ENCODE measurements at regions not wholly inside any gene's neighbourhood (a gene's known extent, or its start where the extent isn't known, plus 50 kb on each side); places are given as distances from the start of the nearest gene placed in this dataset.

DNA sequence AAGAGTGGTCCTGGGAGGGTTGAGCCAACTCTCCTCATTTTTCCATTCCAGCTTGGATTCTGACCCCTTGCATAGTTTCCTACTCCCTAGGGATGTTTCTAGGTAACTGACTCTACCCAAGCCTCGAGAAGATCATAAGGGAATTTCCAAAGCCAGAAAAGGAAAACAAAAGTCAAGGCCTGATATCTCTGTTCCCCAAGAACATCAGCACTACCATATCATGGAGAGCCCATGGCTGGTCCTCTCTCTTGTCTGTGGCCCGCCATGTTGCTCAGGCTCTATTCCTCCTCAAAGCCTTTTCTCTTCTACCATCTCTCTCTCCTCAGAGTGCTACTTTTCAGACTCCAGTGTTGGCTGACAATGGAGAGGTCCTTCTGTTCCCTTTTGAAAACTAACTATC, 99.6 kb upstream of the KLF7 start:
- DNase-seq (no peak), ATAC-seq (ENCODE audit: low read depth in 2 of 2) (no peak)
- H3K4me3 Mint-ChIP-seq, result no peak overlapping the region
- no peaks in the 10 kb centered on the region for H3K4me1 ChIP-seq (ENCODE audit: control insufficient read depth, insufficient read depth, low read length, poor library complexity, severe bottlenecking)
- H3K4me3 ChIP-seq (ENCODE audit: low read depth, low read length), result no peak overlapping the region
- no peaks in the 10 kb centered on the region for H3K4me1 Mint-ChIP-seq
- no peaks in the 10 kb centered on the region for H3K27me3 ChIP-seq (ENCODE audit: control insufficient read depth, insufficient read depth, low read length)
- no peaks in the 10 kb centered on the region for H3K36me3 Mint-ChIP-seq
- H3K27ac ChIP-seq (ENCODE audit: insufficient read depth, low read length, poor library complexity, severe bottlenecking), result no peak overlapping the region
- peaks cover 0 to 9% (median 0%) of the 10 kb centered on the region in 7 donors for H3K9me3 Mint-ChIP-seq
- H3K27ac Mint-ChIP-seq, result no peak overlapping the region
- H3K36me3 ChIP-seq (ENCODE audit: control insufficient read depth, insufficient read depth, low read length), result no peaks in the 10 kb centered on the region
- no peaks in the 10 kb centered on the region for H3K9me3 ChIP-seq (ENCODE audit: control insufficient read depth in 2 of 2, low read length in 2 of 2)
- H3K27me3 Mint-ChIP-seq, result no peaks in the 10 kb centered on the region

DNA sequence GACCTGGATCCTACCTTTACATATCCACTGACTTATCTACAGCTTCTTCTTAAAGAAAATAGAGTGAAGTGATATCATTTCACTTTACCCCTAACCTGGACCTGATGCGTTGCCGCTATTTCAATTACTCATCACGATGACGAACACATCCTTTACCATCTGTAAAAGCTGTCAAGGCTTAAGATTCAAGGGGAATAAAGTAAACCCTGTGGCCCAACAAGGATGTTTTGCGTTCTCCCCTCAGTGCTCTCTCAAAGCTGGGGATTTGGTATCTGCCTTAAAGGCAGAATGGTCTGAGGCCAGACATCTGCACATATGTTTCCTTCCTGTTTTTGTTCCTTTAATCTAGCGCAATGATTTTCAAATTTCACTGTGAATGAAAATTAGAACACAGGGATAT, 100.1 kb upstream of the KLF7 start:
- no peak overlapping the region for H3K4me3 ChIP-seq (ENCODE audit: low read depth, low read length)
- Mint-ChIP-seq H3K4me1 (no peaks in the 10 kb centered on the region), H3K9me3 (peaks cover 0 to 9% (median 0%) of the 10 kb centered on the region in 7 donors), H3K27me3 (no peaks in the 10 kb centered on the region), H3K36me3 (no peaks in the 10 kb centered on the region), H3K27ac (no peak overlapping the region), H3K4me3 (no peak overlapping the region)
- no peaks in the 10 kb centered on the region for H3K27me3 ChIP-seq (ENCODE audit: control insufficient read depth, insufficient read depth, low read length)
- no peaks in the 10 kb centered on the region for H3K9me3 ChIP-seq (ENCODE audit: control insufficient read depth in 2 of 2, low read length in 2 of 2)
- ATAC-seq (ENCODE audit: low read depth in 2 of 2) (no peak), DNase-seq (no peak)
- no peak overlapping the region for H3K27ac ChIP-seq (ENCODE audit: insufficient read depth, low read length, poor library complexity, severe bottlenecking)
- no peaks in the 10 kb centered on the region for H3K4me1 ChIP-seq (ENCODE audit: control insufficient read depth, insufficient read depth, low read length, poor library complexity, severe bottlenecking)
- no peaks in the 10 kb centered on the region for H3K36me3 ChIP-seq (ENCODE audit: control insufficient read depth, insufficient read depth, low read length)

DNA sequence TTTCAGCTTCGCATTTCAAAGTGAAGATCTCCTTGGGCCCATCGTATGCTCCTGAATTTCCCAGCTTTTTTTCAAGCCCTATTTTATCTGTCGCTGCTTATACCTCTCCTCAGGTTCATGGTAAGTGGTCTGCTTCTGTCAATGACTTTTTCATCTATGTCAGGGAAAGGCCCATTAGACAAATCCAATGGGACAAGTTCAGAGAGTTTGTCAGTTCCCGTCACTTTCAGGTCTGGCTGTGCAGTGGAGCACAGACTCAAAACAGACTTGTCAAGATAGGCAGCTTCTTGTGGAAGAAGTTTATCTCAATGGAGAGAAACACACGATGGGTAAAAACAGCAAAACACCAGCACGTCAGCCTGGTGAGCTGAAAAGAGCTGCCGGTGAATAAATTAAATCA, 100.9 kb upstream of the KLF7 start:
- Mint-ChIP-seq H3K9me3 (peaks cover 0 to 9% (median 0%) of the 10 kb centered on the region in 7 donors), H3K27ac (no peak overlapping the region), H3K4me3 (no peak overlapping the region), H3K36me3 (no peaks in the 10 kb centered on the region), H3K4me1 (no peaks in the 10 kb centered on the region), H3K27me3 (no peaks in the 10 kb centered on the region)
- Histone ChIP-seq H3K9me3 (ENCODE audit: control insufficient read depth in 2 of 2, low read length in 2 of 2) (no peaks in the 10 kb centered on the region), H3K4me3 (ENCODE audit: low read depth, low read length) (no peak overlapping the region), H3K27ac (ENCODE audit: insufficient read depth, low read length, poor library complexity, severe bottlenecking) (no peak overlapping the region), H3K36me3 (ENCODE audit: control insufficient read depth, insufficient read depth, low read length) (no peaks in the 10 kb centered on the region), H3K4me1 (ENCODE audit: control insufficient read depth, insufficient read depth, low read length, poor library complexity, severe bottlenecking) (no peaks in the 10 kb centered on the region), H3K27me3 (ENCODE audit: control insufficient read depth, insufficient read depth, low read length) (no peaks in the 10 kb centered on the region)
- ATAC-seq (ENCODE audit: low read depth in 2 of 2) (no peak), DNase-seq (no peak)

DNA sequence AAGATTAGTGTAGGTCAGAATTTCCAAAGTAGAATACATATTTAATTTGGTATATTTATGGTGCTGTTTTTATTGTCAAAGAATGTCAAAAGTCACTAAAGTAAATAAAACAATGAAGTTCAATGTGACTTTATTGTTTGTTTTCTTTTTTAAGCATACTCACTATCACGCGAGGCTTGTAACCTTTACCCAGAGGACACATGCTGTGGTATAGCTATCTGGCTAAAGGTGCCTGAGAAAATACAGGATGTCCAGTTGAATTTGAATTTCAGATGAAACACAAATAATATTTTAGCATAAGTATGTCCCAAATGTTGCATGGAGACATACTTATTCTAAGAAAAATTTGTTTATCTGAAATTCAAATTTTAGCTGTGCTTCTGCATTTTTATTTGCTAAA, 103.3 kb upstream of the KLF7 start:
- H3K36me3 ChIP-seq (ENCODE audit: control insufficient read depth, insufficient read depth, low read length), result no peaks in the 10 kb centered on the region
- no peaks in the 10 kb centered on the region for H3K27me3 ChIP-seq (ENCODE audit: control insufficient read depth, insufficient read depth, low read length)
- no peak overlapping the region for H3K4me3 ChIP-seq (ENCODE audit: low read depth, low read length)
- DNase-seq, result no peak
- Mint-ChIP-seq H3K4me1 (no peaks in the 10 kb centered on the region), H3K36me3 (no peaks in the 10 kb centered on the region), H3K27ac (no peak overlapping the region), H3K9me3 (peaks cover 0 to 9% (median 0%) of the 10 kb centered on the region in 7 donors), H3K27me3 (no peaks in the 10 kb centered on the region), H3K4me3 (no peak overlapping the region)
- no peak overlapping the region for H3K27ac ChIP-seq (ENCODE audit: insufficient read depth, low read length, poor library complexity, severe bottlenecking)
- no peak for ATAC-seq (ENCODE audit: low read depth in 2 of 2)
- no peaks in the 10 kb centered on the region for H3K9me3 ChIP-seq (ENCODE audit: control insufficient read depth in 2 of 2, low read length in 2 of 2)
- no peaks in the 10 kb centered on the region for H3K4me1 ChIP-seq (ENCODE audit: control insufficient read depth, insufficient read depth, low read length, poor library complexity, severe bottlenecking)

DNA sequence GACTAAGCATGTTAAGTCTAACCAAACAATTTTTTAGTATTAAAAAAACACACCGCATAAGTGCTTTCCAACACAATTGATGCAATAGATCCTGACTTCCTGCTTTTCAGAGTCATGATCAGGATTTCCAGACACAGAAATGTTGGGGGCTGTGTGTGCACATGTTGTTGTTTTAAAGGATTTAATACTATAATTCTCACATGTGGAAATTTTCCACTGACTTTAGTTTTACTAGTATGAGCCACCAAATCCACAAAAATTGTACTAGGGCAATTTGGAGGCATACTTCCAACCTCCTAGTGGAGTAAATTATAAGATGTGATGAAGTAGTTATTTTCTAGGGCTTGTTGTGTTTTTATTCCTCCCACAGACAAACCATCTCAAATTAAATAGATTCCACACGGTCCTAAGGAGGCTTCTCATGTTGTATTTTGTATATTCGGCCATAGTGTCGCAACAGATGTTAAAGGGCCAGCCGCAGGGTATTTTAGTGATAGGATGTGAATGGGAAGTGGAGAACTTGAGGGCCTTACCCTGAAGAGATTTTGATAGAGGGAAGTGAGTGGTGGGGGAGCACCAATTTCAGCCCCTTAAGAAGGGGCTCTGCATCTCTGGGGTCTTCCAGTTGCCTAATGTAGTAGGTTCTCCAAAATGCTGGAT, 108.9 kb upstream of the KLF7 start:
- H3K36me3 Mint-ChIP-seq, result no peaks in the 10 kb centered on the region
- Histone ChIP-seq H3K36me3 (ENCODE audit: control insufficient read depth, insufficient read depth, low read length) (no peaks in the 10 kb centered on the region), H3K4me1 (ENCODE audit: control insufficient read depth, insufficient read depth, low read length, poor library complexity, severe bottlenecking) (no peaks in the 10 kb centered on the region), H3K9me3 (ENCODE audit: control insufficient read depth in 2 of 2, low read length in 2 of 2) (no peaks in the 10 kb centered on the region), H3K27me3 (ENCODE audit: control insufficient read depth, insufficient read depth, low read length) (no peaks in the 10 kb centered on the region), H3K27ac (ENCODE audit: insufficient read depth, low read length, poor library complexity, severe bottlenecking) (no peak overlapping the region), H3K4me3 (ENCODE audit: low read depth, low read length) (no peak overlapping the region)
- H3K27me3 Mint-ChIP-seq, result peaks cover 7% of the 10 kb centered on the region
- no peak overlapping the region for H3K4me3 Mint-ChIP-seq
- no peak overlapping the region for H3K27ac Mint-ChIP-seq
- no peaks in the 10 kb centered on the region for H3K4me1 Mint-ChIP-seq
- DNase-seq, result no peak
- no peak for ATAC-seq (ENCODE audit: low read depth in 2 of 2)
- peaks cover 0 to 3% (median 0%) of the 10 kb centered on the region in 7 donors for H3K9me3 Mint-ChIP-seq

DNA sequence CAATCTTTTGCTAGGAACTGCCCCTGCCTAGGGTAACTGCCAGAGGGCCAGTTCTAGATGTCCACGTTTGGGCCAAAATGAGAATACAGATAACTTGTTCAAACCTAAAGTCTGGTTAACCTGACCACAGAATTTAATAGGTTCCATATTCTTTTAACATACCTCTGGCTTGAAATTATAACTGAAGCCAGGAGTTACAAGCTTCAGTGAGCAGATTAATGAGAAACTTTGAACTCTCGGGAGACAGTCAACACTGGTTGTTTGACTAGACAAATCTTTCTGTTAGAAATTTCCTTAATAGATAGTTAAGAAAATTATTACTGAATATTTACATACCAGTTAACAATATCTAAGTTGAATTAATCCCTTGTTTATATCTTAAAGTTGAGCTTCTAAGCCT, 110.0 kb upstream of the KLF7 start:
- H3K27ac ChIP-seq (ENCODE audit: insufficient read depth, low read length, poor library complexity, severe bottlenecking), result no peak overlapping the region
- no peak overlapping the region for H3K4me3 ChIP-seq (ENCODE audit: low read depth, low read length)
- Mint-ChIP-seq H3K4me3 (no peak overlapping the region), H3K27me3 (peaks cover 12% of the 10 kb centered on the region), H3K36me3 (no peaks in the 10 kb centered on the region), H3K9me3 (peaks cover 0 to 3% (median 0%) of the 10 kb centered on the region in 7 donors), H3K27ac (no peak overlapping the region), H3K4me1 (no peaks in the 10 kb centered on the region)
- H3K4me1 ChIP-seq (ENCODE audit: control insufficient read depth, insufficient read depth, low read length, poor library complexity, severe bottlenecking), result no peaks in the 10 kb centered on the region
- H3K9me3 ChIP-seq (ENCODE audit: control insufficient read depth in 2 of 2, low read length in 2 of 2), result no peaks in the 10 kb centered on the region
- ATAC-seq (ENCODE audit: low read depth in 2 of 2), result no peak
- no peak for DNase-seq
- H3K27me3 ChIP-seq (ENCODE audit: control insufficient read depth, insufficient read depth, low read length), result no peaks in the 10 kb centered on the region
- H3K36me3 ChIP-seq (ENCODE audit: control insufficient read depth, insufficient read depth, low read length), result no peaks in the 10 kb centered on the region

DNA sequence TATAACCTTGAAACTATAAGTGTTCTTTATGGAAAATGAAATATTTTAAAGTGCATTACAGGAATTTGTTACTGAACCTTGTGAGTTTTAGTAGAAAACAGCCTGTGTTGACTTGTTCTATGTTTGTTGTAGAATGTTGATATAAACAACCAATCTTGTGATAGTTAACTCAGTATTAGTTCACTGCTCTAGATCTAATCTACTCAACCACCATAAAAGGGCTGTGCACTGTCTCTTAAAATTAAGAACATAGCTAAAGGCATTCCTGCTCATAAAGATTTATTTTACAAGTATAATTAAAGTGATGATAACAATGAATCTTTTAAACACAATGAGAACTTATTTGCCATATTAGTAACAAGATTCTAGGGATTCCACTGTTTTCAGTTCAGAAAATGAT, 110.5 kb upstream of the KLF7 start:
- ATAC-seq (ENCODE audit: low read depth in 2 of 2), result no peak

DNA sequence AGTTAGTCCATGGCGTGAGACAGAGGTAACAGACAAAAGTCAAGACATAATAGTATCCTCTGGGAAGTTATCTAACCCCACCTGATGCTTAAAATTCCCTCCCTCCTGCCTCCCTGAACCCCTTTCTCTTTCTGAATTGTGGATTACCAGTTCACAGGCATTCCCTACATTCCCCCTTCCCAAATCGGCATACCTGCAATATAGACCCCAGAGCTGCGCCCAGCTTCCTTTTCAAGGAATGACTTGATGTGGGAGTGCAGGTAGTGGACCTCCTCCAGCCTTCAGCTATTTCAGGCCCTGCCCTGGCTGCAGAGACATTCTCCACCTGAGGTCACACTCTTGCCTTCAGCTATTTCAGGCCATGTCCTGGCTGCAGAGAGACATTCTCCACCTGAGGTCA, 111.1 kb upstream of the KLF7 start:
- no peak for ATAC-seq (ENCODE audit: low read depth in 2 of 2)
- H3K27me3 ChIP-seq (ENCODE audit: control insufficient read depth, insufficient read depth, low read length), result no peaks in the 10 kb centered on the region
- H3K27ac ChIP-seq (ENCODE audit: insufficient read depth, low read length, poor library complexity, severe bottlenecking), result no peak overlapping the region
- Mint-ChIP-seq H3K4me1 (no peaks in the 10 kb centered on the region), H3K27ac (no peak overlapping the region), H3K36me3 (no peaks in the 10 kb centered on the region), H3K4me3 (no peak overlapping the region), H3K27me3 (peaks cover 12% of the 10 kb centered on the region), H3K9me3 (peaks cover 0 to 3% (median 0%) of the 10 kb centered on the region in 7 donors)
- no peak overlapping the region for H3K4me3 ChIP-seq (ENCODE audit: low read depth, low read length)
- H3K36me3 ChIP-seq (ENCODE audit: control insufficient read depth, insufficient read depth, low read length), result no peaks in the 10 kb centered on the region
- H3K9me3 ChIP-seq (ENCODE audit: control insufficient read depth in 2 of 2, low read length in 2 of 2), result no peaks in the 10 kb centered on the region
- DNase-seq, result no peak
- H3K4me1 ChIP-seq (ENCODE audit: control insufficient read depth, insufficient read depth, low read length, poor library complexity, severe bottlenecking), result no peaks in the 10 kb centered on the region

More for the DNA sequence above, 110.5 kb upstream of the KLF7 start:
- Histone ChIP-seq H3K9me3 (ENCODE audit: control insufficient read depth in 2 of 2, low read length in 2 of 2) (no peaks in the 10 kb centered on the region), H3K4me1 (ENCODE audit: control insufficient read depth, insufficient read depth, low read length, poor library complexity, severe bottlenecking) (no peaks in the 10 kb centered on the region), H3K4me3 (ENCODE audit: low read depth, low read length) (no peak overlapping the region), H3K36me3 (ENCODE audit: control insufficient read depth, insufficient read depth, low read length) (no peaks in the 10 kb centered on the region), H3K27ac (ENCODE audit: insufficient read depth, low read length, poor library complexity, severe bottlenecking) (no peak overlapping the region), H3K27me3 (ENCODE audit: control insufficient read depth, insufficient read depth, low read length) (no peaks in the 10 kb centered on the region)
- Mint-ChIP-seq H3K27ac (no peak overlapping the region), H3K4me3 (no peak overlapping the region), H3K4me1 (no peaks in the 10 kb centered on the region), H3K9me3 (peaks cover 0 to 3% (median 0%) of the 10 kb centered on the region in 7 donors), H3K27me3 (peaks cover 12% of the 10 kb centered on the region), H3K36me3 (no peaks in the 10 kb centered on the region)
- DNase-seq, result no peak
